Nephron (organoid): ENCODE measurements at regions not wholly inside any gene's neighbourhood (a gene's known extent, or its start where the extent isn't known, plus 50 kb on each side); places are given as distances from the start of the nearest gene placed in this dataset.

Source experiments
- H3K27ac Mint-ChIP-seq, 3 experiments: 2 replicates each; pipeline ENCODE4 v1.8.0; 2020; ENCODE audit warnings: mixed read lengths in 3 of 3, mild to moderate bottlenecking in 2 of 3, moderate library complexity in 1 of 3
- H3K27me3 Mint-ChIP-seq: 2 replicates; pipeline ENCODE4 v1.8.0; 2021; ENCODE audit warnings: low read depth, mild to moderate bottlenecking, moderate library complexity, mixed read lengths
- H3K36me3 Mint-ChIP-seq: 2 replicates; pipeline ENCODE4 v1.8.0; 2020; ENCODE audit warnings: low read depth, mixed read lengths
- H3K4me1 Mint-ChIP-seq: 2 replicates; pipeline ENCODE4 v1.8.0; 2020; ENCODE audit warnings: mixed read lengths
- H3K4me3 Mint-ChIP-seq, 3 experiments: 2 replicates each; pipeline ENCODE4 v1.8.0; 2020; ENCODE audit warnings: mild to moderate bottlenecking in 3 of 3, mixed read lengths in 3 of 3, moderate library complexity in 2 of 3
- H3K9me3 Mint-ChIP-seq: 2 replicates; pipeline ENCODE4 v1.8.0; 2020; ENCODE audit warnings: mixed read lengths
- TF ChIP-seq, protein P1 (sequence below), 3 experiments: fragments of 200-600 bp; sonication (generic); IDR thresholded peaks; one replicate each; pipeline ENCODE4 v1.5.0; 2021; ENCODE audit warnings: antibody characterized with exemption in 3 of 3; ENCODE audit not compliant: unreplicated experiment in 3 of 3

- Mint-ChIP-seq H3K27ac (no peak overlapping the region), H3K4me3 (no peak overlapping the region), H3K36me3 (no peaks in the 10 kb centered on the region), H3K27me3 (no peaks in the 10 kb centered on the region), H3K4me1 (no peaks in the 10 kb centered on the region), H3K9me3 (no peaks in the 10 kb centered on the region)
- TF ChIP-seq, protein P1, sequence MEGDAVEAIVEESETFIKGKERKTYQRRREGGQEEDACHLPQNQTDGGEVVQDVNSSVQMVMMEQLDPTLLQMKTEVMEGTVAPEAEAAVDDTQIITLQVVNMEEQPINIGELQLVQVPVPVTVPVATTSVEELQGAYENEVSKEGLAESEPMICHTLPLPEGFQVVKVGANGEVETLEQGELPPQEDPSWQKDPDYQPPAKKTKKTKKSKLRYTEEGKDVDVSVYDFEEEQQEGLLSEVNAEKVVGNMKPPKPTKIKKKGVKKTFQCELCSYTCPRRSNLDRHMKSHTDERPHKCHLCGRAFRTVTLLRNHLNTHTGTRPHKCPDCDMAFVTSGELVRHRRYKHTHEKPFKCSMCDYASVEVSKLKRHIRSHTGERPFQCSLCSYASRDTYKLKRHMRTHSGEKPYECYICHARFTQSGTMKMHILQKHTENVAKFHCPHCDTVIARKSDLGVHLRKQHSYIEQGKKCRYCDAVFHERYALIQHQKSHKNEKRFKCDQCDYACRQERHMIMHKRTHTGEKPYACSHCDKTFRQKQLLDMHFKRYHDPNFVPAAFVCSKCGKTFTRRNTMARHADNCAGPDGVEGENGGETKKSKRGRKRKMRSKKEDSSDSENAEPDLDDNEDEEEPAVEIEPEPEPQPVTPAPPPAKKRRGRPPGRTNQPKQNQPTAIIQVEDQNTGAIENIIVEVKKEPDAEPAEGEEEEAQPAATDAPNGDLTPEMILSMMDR (IDR thresholded peaks at IDR 0.05; ENCODE audit: unreplicated experiment in 3 of 3) = no peak
Observed at GRCh38 chr2:150107816-150108215, 379.7 kb downstream of the RND3 start.

- Mint-ChIP-seq H3K4me3 (no peak overlapping the region), H3K27me3 (no peaks in the 10 kb centered on the region), H3K9me3 (no peaks in the 10 kb centered on the region), H3K27ac (no peak overlapping the region), H3K4me1 (no peaks in the 10 kb centered on the region), H3K36me3 (no peaks in the 10 kb centered on the region)
- TF ChIP-seq, protein P1 (IDR thresholded peaks at IDR 0.05; ENCODE audit: unreplicated experiment in 3 of 3) = no peak
Observed at GRCh38 chr2:150107170-150107569, 380.3 kb downstream of the RND3 start.

DNA sequence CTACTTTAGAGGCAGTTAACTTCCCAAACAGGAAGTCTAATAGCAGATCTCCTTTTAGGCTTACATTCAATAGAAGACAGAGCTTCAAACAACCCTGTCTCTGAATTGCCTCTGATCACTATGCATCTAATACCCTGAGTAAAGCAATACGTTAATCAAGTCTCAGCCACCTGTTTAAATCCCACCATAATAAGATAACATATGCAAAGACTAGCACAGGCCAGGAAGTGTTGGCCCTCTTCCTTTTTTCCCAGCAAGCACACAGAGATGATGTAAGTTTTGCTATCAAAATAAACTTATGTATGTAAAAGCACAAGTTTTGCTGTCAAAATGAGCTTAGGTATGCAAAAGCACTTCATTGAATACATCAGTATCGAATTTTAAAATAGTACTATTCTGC, 385.5 kb downstream of the RND3 start:
- no peaks in the 10 kb centered on the region for H3K9me3 Mint-ChIP-seq
- peaks cover 8% of the 10 kb centered on the region for H3K4me1 Mint-ChIP-seq
- TF ChIP-seq, protein P1 (IDR thresholded peaks at IDR 0.05; ENCODE audit: unreplicated experiment in 3 of 3) = no peak
- no peaks in the 10 kb centered on the region for H3K27me3 Mint-ChIP-seq
- H3K27ac Mint-ChIP-seq = no peak overlapping the region
- no peak overlapping the region for H3K4me3 Mint-ChIP-seq
- H3K36me3 Mint-ChIP-seq = no peaks in the 10 kb centered on the region

GRCh38 chr2:150100834-150101233, 386.6 kb downstream of the RND3 start:
- H3K9me3 Mint-ChIP-seq = no peaks in the 10 kb centered on the region
- TF ChIP-seq, protein P1 (IDR thresholded peaks at IDR 0.05; ENCODE audit: unreplicated experiment in 3 of 3) = no peak
- H3K4me1 Mint-ChIP-seq = peaks cover 8% of the 10 kb centered on the region
- no peak overlapping the region for H3K4me3 Mint-ChIP-seq
- no peaks in the 10 kb centered on the region for H3K36me3 Mint-ChIP-seq
- no peak overlapping the region for H3K27ac Mint-ChIP-seq
- no peaks in the 10 kb centered on the region for H3K27me3 Mint-ChIP-seq

GRCh38 chr2:150100336-150100735, 387.1 kb downstream of the RND3 start:
- H3K27me3 Mint-ChIP-seq = no peaks in the 10 kb centered on the region
- TF ChIP-seq, protein P1 (IDR thresholded peaks at IDR 0.05; ENCODE audit: unreplicated experiment in 3 of 3) = no peak
- peaks cover 8% of the 10 kb centered on the region for H3K4me1 Mint-ChIP-seq
- no peak overlapping the region for H3K27ac Mint-ChIP-seq
- H3K36me3 Mint-ChIP-seq = no peaks in the 10 kb centered on the region
- H3K9me3 Mint-ChIP-seq = no peaks in the 10 kb centered on the region
- H3K4me3 Mint-ChIP-seq = no peak overlapping the region

DNA sequence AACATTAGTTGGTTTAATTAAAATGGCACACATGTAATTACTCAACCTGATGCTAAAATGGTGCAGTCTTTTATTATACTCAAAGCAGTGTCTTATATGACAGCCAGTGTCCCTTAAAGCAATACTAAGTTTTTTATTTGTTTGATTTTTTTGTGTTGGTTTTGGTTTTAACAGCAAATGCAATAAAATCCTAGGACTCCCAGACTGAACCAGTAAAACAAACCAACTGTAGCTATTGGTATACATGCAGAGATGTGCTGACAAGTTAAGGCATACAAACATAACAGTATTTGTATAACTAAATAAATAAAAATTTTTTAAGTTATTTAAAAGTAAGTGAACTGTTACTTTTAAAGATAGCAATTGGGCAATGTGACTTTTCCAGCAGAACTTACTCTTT, 387.7 kb downstream of the RND3 start:
- Mint-ChIP-seq H3K36me3 (no peaks in the 10 kb centered on the region), H3K4me1 (peaks cover 8% of the 10 kb centered on the region), H3K4me3 (no peak overlapping the region), H3K27ac (no peak overlapping the region), H3K27me3 (no peaks in the 10 kb centered on the region), H3K9me3 (no peaks in the 10 kb centered on the region)
- TF ChIP-seq, protein P1 (IDR thresholded peaks at IDR 0.05; ENCODE audit: unreplicated experiment in 3 of 3) = no peak
